SK-N-MC (cell line): ENCODE measurements at regions not wholly inside any gene's neighbourhood (a gene's known extent, or its start where the extent isn't known, plus 50 kb on each side); places are given as distances from the start of the nearest gene placed in this dataset.

Experiments
- DNase-seq: peaks from one replicate; pipeline ENCODE4 v3.0.0-alpha.2; 2011; ENCODE audit warnings: low read depth, low spot score
- H3K27ac ChIP-seq: fragments of 200-600 bp; sonication (generic); 2 replicates; pipeline ENCODE4 v1.5.1; 2016; ENCODE audit warnings: mixed run types
- H3K36me3 ChIP-seq: fragments of 200-600 bp; sonication (generic); 2 replicates; pipeline ENCODE4 v1.6.1; 2017; ENCODE audit warnings: antibody characterized with exemption, low read length, mixed read lengths; ENCODE audit not compliant: insufficient read depth
- H3K4me3 ChIP-seq: fragments of 200-600 bp; sonication (generic); 2 replicates; pipeline ENCODE4 v1.5.1; 2016
- H3K9ac ChIP-seq: fragments of 200-600 bp; sonication (generic); 2 replicates; pipeline ENCODE4 v1.8.0; 2017; ENCODE audit warnings: mixed run types, mixed read lengths; ENCODE audit not compliant: insufficient read length
- H3K9me3 ChIP-seq: fragments of 200-600 bp; sonication (generic); 2 replicates; pipeline ENCODE4 v1.6.1; 2017; ENCODE audit warnings: low read depth, mild to moderate bottlenecking, antibody characterized with exemption, low read length, moderate library complexity, mixed read lengths
- EZH2 ChIP-seq: fragments of 200-600 bp; sonication (generic); IDR thresholded peaks from one replicate; pipeline ENCODE4 v1.6.1; 2017; ENCODE audit warnings: antibody characterized with exemption
- FOXP2 ChIP-seq: optimal IDR thresholded peaks from 2 replicates; pipeline ENCODE3; 2011; ENCODE audit warnings: mild to moderate bottlenecking, moderate library complexity; ENCODE audit not compliant: insufficient read depth; ENCODE audit errors: extremely low read length, control extremely low read depth
- POLR2AphosphoS5 ChIP-seq: IDR thresholded peaks from 2 replicates; pipeline ENCODE4 v1.6.1; 2012; ENCODE audit warnings: mild to moderate bottlenecking, low read depth, low read length, borderline replicate concordance

DNA sequence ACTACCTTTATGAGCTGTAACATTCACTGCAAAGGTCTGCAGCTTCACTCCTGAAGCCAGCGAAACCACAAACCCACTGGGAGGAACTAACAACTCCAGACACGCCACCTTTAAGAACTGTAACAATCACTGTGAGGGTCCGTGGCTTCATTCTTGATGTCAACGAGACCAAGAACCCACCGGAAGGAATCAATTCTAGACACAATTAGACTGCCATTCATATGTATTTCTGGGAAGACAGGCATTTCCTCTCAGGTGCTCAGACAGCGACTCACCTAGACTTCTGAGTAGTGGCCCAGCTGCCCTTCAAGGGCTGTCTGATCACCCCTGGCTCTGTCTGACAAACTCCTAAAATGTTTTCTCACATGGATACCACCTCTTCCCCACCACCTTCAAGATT, 506.8 kb downstream of the PDCD6IP start:
- no peaks in the 10 kb centered on the region for H3K36me3 ChIP-seq
- H3K27ac ChIP-seq = no peak overlapping the region
- TF ChIP-seq POLR2AphosphoS5 = no peak
- no peak for TF ChIP-seq EZH2
- TF ChIP-seq FOXP2 = no peak
- H3K9me3 ChIP-seq = no peaks in the 10 kb centered on the region
- DNase-seq = no peak
- H3K4me3 ChIP-seq = no peak overlapping the region
- H3K9ac ChIP-seq = no peak overlapping the region

DNA sequence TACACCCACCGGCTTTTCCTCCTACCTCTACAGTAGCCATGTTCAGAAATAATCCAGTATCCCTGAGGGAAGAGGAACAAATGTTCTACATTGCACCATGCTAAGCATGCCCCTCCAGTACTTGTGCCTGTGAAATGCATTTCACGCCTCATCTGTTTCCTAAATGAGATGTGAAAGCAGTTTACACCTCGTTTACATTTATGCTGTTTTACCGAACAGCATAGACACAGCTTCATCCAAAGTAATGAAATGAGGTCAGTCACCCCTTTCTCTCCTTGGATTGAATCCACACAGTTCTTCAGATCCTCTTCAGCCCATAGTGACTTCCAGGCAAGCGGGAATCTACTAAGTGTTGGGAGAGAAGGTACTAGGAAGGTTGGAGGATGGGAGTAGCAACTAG, 514.3 kb downstream of the PDCD6IP start:
- H3K4me3 ChIP-seq = no peak overlapping the region
- no peak overlapping the region for H3K27ac ChIP-seq
- H3K36me3 ChIP-seq = no peaks in the 10 kb centered on the region
- no peak for DNase-seq
- H3K9ac ChIP-seq = no peak overlapping the region
- TF ChIP-seq POLR2AphosphoS5 = no peak
- no peak for TF ChIP-seq FOXP2
- TF ChIP-seq EZH2 = no peak
- H3K9me3 ChIP-seq = no peaks in the 10 kb centered on the region

DNA sequence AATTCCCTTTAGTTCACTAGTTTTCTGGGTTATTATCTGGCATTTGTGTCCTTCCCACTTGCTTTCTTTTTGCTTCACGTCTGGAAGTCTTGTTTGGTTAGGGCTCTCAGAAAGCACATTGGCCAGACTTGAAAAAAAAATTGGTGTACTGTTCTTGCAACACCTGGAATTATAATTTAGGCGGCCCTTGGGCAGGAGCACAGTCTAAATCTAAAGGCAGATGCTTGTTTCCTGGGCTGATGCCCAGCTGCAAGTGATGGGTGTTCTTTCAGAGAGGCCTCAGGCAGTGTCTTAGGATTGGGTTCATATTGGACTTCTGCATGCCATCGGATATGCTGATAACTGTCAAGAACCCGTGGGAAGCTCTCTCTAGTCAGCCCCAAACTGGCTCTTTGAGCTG, 521.5 kb downstream of the PDCD6IP start:
- Histone ChIP-seq H3K9me3 (no peaks in the 10 kb centered on the region), H3K9ac (no peak overlapping the region), H3K36me3 (no peaks in the 10 kb centered on the region), H3K27ac (no peak overlapping the region), H3K4me3 (no peak overlapping the region)
- TF ChIP-seq POLR2AphosphoS5 (no peak), EZH2 (no peak), FOXP2 (no peak)
- no peak for DNase-seq

DNA sequence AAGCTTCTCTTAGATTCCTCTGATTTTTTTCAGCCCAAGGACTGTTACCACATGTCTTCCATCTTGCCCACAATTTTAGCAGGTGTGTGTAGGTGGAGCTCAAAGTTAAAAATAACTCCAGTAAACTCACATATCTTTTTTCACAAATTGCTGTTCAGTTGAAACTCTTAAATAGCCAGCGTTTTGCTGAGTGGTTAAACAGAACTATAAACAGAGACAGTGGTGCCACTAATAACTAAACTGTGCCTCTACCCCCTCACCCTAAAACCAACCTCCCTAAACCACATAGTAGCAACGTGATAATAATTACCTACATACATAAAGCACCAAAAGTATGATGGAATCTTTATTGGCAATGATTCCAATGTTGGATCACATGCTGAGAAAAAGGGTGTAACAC, 525.1 kb downstream of the PDCD6IP start:
- TF ChIP-seq POLR2AphosphoS5 (no peak), FOXP2 (no peak), EZH2 (no peak)
- Histone ChIP-seq H3K27ac (no peak overlapping the region), H3K9ac (no peak overlapping the region), H3K36me3 (no peaks in the 10 kb centered on the region), H3K9me3 (no peaks in the 10 kb centered on the region), H3K4me3 (no peak overlapping the region)
- no peak for DNase-seq

DNA sequence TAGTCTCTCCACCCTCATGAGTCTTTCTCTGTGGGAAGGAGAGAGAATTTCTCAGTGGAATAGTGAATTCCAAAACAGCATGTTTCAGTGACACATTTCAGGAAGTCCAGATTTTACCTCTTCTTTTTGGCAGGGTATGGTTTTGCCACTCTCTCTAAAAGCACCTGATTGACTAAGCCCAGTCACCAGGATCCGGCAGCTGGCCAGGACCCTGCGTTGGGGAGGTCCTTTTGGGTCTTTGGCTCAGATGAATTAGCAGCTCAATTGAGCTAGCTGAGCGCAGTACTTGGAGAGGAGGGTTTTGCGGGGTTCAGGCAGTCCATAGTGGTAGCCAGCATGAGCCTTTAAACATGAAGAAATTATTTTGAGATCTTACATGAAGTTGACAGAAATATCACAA, 548.2 kb downstream of the PDCD6IP start:
- H3K9me3 ChIP-seq = no peaks in the 10 kb centered on the region
- no peak overlapping the region for H3K4me3 ChIP-seq
- no peak overlapping the region for H3K9ac ChIP-seq
- no peak overlapping the region for H3K27ac ChIP-seq
- H3K36me3 ChIP-seq = no peaks in the 10 kb centered on the region
- TF ChIP-seq FOXP2 (no peak), EZH2 (no peak), POLR2AphosphoS5 (no peak)
- DNase-seq = no peak

DNA sequence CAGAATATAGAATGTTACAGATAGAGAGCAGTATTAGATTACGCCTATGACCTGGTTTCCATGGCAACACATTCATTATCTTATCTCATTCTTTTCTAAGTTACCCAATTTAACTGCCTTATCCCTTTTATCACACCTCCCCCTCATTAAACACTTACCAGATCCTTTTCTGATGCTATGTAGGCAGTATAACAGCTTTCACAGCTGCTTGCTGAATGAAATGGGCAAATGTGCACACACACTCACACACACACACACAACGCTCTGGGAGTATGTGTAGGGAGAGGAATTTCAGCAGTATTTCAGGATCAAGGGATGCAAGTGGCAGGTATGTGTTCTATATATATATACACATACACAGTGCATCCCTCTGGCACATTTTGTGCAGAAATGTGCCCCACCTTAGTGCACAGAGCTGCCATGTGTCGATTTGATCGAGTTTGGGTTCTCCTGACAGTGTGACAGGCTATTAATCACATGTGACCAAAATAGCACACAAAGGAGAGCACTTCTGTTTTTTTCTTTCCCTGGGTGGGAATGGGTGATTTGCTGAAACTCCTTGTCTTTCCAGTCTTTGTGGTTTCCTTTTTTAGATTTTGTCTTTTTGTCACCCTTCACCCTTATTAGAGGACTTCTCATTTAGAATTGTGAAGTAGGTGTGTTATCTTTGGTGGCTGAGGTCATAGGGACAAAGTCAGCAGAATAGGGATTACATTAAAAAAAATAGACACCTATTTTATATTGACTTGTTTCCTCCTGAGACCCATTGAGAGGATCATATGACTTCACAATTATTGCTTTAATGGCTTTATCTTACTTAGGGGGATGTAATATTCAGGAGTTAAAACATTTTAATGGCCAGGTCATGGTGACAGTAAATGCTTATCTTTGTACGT, 553.7 kb downstream of the PDCD6IP start:
- TF ChIP-seq EZH2 = no peak
- TF ChIP-seq FOXP2 = no peak
- TF ChIP-seq POLR2AphosphoS5 = no peak
- no peak for DNase-seq
- no peaks in the 10 kb centered on the region for H3K9me3 ChIP-seq
- H3K36me3 ChIP-seq = no peaks in the 10 kb centered on the region
- H3K9ac ChIP-seq = no peak overlapping the region
- no peak overlapping the region for H3K27ac ChIP-seq
- H3K4me3 ChIP-seq = no peak overlapping the region

DNA sequence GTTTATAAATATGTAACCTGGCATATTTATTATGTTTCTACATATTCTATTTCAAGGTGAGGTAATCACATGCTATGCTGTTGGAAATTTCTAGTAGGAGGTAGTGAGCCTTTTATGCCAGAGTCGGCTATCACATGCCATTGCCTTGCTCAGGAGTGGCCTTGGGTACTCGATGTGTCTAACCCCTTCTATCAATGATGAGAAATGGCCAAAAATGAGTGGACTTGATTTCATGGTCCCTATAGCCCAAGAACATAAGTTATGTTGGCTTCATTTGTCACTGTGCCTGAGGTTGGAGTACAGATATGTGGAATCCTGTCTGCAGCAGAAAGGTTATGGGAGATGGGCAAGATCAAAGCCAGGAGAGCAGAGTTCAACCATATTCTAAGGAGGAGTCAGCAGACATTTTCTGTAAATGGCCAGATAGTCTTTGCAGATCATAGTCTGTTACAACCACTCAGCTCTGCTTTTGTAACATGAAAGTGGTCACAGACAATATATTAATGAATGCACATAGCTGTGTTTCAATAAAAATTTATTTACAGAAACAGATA, 554.4 kb downstream of the PDCD6IP start:
- DNase-seq = no peak
- H3K27ac ChIP-seq = no peak overlapping the region
- no peaks in the 10 kb centered on the region for H3K36me3 ChIP-seq
- H3K9me3 ChIP-seq = no peaks in the 10 kb centered on the region
- H3K9ac ChIP-seq = no peak overlapping the region
- no peak overlapping the region for H3K4me3 ChIP-seq
- TF ChIP-seq POLR2AphosphoS5 (no peak), FOXP2 (no peak), EZH2 (no peak)

DNA sequence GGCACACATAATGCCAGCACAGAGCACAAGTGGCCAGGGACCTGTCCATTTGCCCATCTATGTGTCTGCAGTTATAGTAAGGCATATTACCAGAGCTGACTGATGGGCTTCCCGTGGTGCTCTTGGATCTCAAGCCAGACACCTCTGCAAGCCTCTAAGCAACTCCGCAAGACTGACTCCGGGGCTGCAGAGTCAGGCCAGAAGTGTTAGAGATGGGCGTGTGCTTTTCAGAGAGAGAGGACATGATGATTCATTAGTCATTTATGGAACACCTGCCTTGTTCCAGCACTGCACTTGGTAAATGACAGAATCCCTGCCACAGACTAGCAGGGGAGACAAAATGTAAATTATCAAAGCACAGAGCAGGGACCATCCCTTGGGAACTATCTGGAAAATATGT, 559.0 kb downstream of the PDCD6IP start:
- no peak for DNase-seq

More for the DNA sequence above, 559.0 kb downstream of the PDCD6IP start:
- Histone ChIP-seq H3K36me3 (no peaks in the 10 kb centered on the region), H3K27ac (no peak overlapping the region), H3K9ac (no peak overlapping the region), H3K4me3 (no peak overlapping the region), H3K9me3 (no peaks in the 10 kb centered on the region)
- TF ChIP-seq POLR2AphosphoS5 = no peak
- no peak for TF ChIP-seq EZH2
- no peak for TF ChIP-seq FOXP2
